IPS DF 4.7 (cell line): ENCODE measurements at regions not wholly inside any gene's neighbourhood (a gene's known extent, or its start where the extent isn't known, plus 50 kb on each side); places are given as distances from the start of the nearest gene placed in this dataset.

Experiments used
- DNase-seq: peaks from one replicate; pipeline ENCODE4 v3.0.0-alpha.2; 2013; ENCODE audit warnings: low spot score; ENCODE audit errors: extremely low read depth

DNA sequence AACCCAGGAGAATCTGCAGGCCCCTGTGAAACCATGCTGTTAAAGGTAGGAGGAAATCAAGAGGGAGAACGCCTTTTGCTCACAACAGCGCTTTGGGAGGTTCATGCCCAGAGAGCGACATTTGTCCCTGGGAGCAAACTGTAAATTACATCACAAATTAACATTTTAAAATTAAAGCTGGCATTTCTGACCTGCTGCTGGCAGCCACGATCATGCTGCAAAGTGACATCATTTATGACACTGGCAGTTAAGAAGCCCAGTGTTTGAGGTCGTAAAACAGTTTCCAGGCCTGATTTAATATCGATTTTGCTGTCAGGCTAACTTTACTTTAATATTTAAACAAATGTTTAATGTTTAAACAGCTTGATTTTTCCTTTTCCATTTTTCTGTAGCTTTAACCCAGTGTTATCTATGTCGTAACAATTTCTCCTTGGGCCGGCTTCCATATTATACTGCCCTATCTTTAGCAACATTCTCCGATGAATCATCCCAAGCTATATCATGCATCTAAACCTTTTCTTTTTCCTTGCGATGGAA is 86.5 kb upstream of the NPVF start:
- DNase-seq, result no peak

GRCh38 chr7:25316366-25316765 is 88.1 kb upstream of the NPVF start:
- no peak for DNase-seq

- no peak for DNase-seq
Measured at GRCh38 chr7:25318047-25318446, 89.8 kb upstream of the NPVF start.

- no peak for DNase-seq
Measured at GRCh38 chr7:25319707-25320106, 91.4 kb upstream of the NPVF start.

- DNase-seq, result no peak
Measured at GRCh38 chr7:25320791-25321190, 92.5 kb upstream of the NPVF start.

DNA sequence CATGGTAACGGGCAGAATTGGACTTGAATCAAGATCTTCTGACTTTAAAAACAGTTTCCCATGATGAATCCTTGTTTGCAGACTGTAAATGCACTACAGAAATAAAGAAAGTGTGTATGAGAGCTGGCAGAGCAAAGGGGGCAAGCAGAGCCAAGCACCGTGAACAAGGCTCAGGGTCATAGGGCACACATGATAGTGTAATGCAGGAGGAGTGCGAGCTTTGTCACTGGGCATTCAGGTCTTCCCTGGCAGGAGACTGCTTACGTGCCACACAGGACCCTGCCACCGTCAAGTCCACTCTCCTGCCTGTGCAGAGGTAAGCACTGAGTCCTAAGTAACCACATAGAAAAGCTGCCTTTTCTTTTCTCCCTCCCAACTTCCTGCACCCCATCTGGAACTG is 93.1 kb upstream of the NPVF start:
- DNase-seq, result no peak

DNA sequence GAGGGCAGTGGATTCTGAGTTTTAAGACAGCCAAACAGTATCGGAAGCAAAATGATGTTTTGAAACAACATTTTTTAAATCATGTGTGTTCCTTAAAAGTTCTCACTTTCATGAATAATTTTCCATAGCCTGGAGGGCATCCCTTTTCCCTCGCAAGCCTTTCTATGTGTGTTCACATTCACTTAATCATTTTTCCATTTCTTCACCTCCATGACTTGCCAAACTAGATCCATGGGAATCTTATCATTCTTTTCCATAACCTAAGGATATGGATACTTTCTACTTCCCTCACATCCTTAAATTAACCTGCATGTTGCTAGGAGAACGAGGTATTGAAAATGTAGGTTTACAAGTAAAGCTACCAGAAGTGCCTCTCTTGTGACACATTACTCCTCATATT is 94.2 kb upstream of the NPVF start:
- DNase-seq, result no peak

DNA sequence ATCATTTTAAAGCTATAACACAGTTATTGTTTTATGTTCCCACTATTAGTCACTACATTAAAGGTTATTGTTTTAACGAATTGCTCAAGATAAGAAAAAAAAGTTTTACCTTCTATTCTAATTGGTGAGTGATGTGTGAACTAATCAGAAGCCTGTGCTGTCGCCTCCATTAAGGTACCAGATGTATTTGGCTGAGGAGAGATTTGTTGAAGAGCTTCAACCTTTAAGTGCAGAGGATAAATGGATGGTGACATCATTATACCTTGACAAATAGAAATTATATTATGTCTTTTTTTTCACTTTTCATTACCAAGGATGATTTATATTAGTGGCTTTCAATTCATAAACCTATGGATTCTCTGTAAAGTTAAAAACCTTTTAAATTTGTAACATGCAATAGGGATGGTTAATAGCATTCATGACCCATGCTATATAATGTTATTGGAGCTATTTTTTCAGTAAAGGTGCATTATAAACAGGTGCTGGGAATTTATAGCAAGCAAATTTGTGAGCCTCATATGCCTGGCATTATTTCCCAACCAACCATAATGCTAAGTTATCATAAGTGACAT is 97.0 kb upstream of the NPVF start:
- no peak for DNase-seq

DNA sequence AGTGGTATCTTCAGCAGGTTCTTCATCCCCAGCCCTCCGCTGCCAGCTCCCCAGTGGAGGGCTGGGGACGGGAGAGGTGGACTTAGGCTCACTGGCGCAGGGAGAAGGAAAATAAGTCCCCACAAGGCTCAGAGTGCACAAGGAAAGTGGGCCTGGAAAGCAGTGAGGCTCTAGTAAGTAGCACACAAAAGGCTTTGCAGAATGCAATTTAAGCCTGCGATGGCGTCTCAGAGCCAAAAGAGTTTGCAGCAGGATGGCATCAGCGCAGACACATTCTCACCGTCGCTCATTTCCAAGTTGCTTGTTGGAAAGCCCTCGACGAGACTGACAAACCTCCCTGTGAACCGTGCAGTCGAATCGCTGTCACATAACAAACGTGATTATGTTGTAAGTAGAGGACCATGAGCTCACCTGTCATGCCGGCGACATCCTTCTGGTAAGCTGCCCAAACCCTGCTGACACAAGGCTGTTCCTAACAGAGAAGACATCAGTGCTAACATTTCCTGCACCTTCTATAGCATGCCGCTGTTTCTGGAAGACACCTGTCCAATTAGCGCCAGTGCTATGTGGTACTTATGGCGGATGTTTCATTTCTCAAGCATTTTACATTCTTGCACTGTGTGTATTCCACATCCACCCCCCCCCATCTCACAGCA is 98.3 kb upstream of the NPVF start:
- no peak for DNase-seq

GRCh38 chr7:25329815-25330214 is 101.5 kb upstream of the NPVF start:
- DNase-seq, result no peak

- DNase-seq, result no peak
Measured at GRCh38 chr7:25333296-25333928, 105.1 kb upstream of the NPVF start.

DNA sequence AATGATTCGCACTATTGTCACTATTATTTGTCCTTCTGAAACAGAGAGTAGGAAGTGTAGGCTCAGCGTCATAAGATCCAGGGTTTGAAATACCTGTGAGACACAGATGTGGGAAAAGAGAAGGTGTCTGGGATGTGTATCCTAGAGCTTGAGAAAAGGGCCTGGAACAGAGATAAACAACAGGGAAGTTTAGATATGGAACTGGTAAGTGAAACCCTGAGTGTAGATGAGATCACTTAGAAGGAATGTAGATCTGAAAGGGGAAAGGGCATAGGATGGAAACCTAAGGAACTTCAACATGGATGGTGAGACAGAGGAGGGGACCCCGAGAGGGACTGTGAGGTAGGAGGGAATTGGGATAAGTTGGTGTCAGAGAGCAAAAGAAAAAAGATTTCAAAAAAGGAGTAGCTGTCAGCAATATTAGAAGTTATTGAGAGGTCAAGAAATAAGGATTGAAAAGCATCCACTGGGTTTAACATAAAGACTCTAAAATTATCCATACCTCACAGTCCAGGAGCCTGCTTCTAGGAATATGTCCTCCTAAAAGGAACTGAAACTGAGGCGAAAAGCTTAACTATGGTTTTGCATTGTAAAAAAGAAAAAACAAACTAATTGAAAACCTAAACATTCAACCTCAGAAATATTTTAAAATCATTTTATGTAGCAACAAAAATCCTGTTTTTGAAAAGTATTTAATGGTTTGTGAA is 119.2 kb upstream of the NPVF start:
- no peak for DNase-seq

- DNase-seq, result no peak
Measured at GRCh38 chr7:25348104-25348503, 119.8 kb upstream of the NPVF start.

DNA sequence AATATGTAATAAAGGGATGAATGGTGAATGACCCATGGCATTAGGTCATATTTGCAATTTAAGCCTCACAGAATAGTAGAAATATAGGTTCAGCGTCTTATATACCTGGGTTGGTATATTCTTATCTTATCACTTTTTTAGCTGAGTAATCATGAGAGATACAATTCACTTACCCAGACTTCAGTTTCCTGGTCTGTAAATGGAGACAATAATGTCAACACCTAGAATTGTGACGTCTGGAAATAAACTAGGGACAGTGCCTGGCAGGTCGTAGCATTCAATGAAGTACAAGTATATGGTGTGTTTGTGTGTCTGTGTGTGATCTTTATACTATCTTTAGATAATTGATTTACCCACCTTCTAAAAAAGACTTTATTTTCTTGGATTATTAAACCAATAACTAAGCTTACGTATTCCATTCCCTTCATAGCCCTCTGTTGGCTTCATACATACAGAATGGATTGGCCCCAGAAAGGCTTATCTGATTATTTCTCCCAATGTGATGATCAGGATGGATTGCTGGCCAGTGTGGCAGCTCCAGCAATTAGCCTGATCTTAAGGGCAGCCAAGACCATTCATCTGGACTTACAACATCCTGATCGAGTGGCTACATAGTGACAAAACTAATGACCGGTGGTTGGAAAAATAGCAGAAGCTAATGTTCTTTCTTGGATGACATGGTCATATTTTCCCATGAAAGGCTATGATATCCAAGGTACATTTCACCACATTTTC is 121.2 kb upstream of the NPVF start:
- DNase-seq, result no peak

- no peak for DNase-seq
Measured at GRCh38 chr7:25350041-25350440, 121.8 kb upstream of the NPVF start.

DNA sequence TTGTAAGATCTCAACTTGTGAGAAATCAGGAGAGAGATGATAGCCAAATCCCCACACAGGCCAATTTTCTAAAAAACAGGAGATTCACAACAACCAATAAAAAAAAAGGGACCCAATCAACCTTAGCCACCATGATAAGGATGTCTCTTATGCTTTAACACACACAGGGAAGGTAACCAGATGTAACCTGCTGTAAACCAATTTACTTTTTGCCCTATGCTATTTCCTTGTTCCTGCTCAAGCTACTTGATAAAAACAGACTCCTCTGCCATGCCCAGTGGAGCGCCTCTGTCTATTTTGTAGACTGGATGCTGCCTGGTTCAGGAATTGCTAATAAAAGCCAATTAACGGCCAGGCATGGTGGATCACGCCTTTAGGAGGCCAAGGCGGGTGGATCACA is 123.5 kb upstream of the NPVF start:
- DNase-seq, result no peak

- DNase-seq, result no peak
Measured at GRCh38 chr7:25353196-25353595, 124.9 kb upstream of the NPVF start.

- DNase-seq, result no peak
Measured at GRCh38 chr7:25353732-25354131, 125.4 kb upstream of the NPVF start.

- no peak for DNase-seq
Measured at GRCh38 chr7:25356534-25357151, 128.4 kb upstream of the NPVF start.

DNA sequence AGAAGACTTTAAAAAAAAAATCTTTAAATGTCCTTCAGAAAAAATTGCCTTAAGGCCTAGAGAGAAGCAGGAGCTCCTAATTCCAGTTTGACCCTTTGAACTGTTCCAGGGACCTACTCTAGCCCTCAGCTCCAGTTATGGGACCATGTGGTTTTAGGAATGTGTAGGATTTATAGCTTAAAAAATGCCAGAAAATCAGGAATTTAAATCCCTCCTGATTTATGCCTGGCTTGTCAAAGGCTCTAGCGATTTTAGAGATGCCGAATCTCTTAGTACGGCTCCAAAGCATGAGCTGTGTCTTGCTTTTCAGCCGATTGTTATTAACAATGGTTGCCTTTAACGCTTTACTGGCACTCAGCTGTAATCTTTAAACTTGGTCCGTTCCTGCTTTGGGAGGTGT is 130.6 kb upstream of the NPVF start:
- DNase-seq, result no peak

- no peak for DNase-seq
Measured at GRCh38 chr7:25359471-25360059, 131.3 kb upstream of the NPVF start.
